Loucy (cell line): ENCODE measurements at regions not wholly inside any gene's neighbourhood (a gene's known extent, or its start where the extent isn't known, plus 50 kb on each side); places are given as distances from the start of the nearest gene placed in this dataset.

Experiments used
- CTCF ChIP-seq: fragments of 200-600 bp; sonication (generic); conservative IDR thresholded peaks from 2 replicates; pipeline ENCODE4 v1.5.1; 2014; ENCODE audit warnings: mild to moderate bottlenecking, antibody characterized with exemption, low read length
- EZH2phosphoT487 ChIP-seq: fragments of 200-600 bp; IDR thresholded peaks from 2 replicates; pipeline ENCODE4 v1.6.1; 2018; ENCODE audit warnings: antibody characterized with exemption, mild to moderate bottlenecking, moderate library complexity, borderline replicate concordance

- no peak for TF ChIP-seq CTCF
- no peak for TF ChIP-seq EZH2phosphoT487
Measured at GRCh38 chr3:110324171-110324705, 747.4 kb upstream of the NECTIN3 start.
